Calu3 (cell line): ENCODE measurements at regions not wholly inside any gene's neighbourhood (a gene's known extent, or its start where the extent isn't known, plus 50 kb on each side); places are given as distances from the start of the nearest gene placed in this dataset.

Source experiments
- BruUV-seq: library from RNA; stranded (reverse); fragments of 400-500 nt; replicated peaks from 2 replicates; lab custom pipeline; 2021; lab: Mats Ljungman, UMichigan
- CTCF ChIA-PET: fragments of 300-600 bp; sonication (Branson Sonifier 250); formaldehyde crosslinking; loops from one replicate; lab custom pipeline; 2022; ENCODE audit warnings: antibody characterized with exemption; lab: Charles Lee
- DNase-seq: peaks from one replicate; pipeline ENCODE4 v3.0.0; 2022
- H3K27ac Mint-ChIP-seq: one replicate; pipeline ENCODE4 v1.8.0; 2022; ENCODE audit warnings: mixed read lengths; ENCODE audit not compliant: unreplicated experiment
- H3K27me3 Mint-ChIP-seq: one replicate; pipeline ENCODE4 v1.8.0; 2022; ENCODE audit warnings: mixed read lengths; ENCODE audit not compliant: unreplicated experiment
- H3K36me3 Mint-ChIP-seq: one replicate; pipeline ENCODE4 v1.8.0; 2022; ENCODE audit warnings: mild to moderate bottlenecking, moderate library complexity, mixed read lengths; ENCODE audit not compliant: insufficient read depth, unreplicated experiment
- H3K4me1 Mint-ChIP-seq: one replicate; pipeline ENCODE4 v1.8.0; 2022; ENCODE audit warnings: mild to moderate bottlenecking, low read depth, mixed read lengths; ENCODE audit not compliant: unreplicated experiment
- H3K4me3 Mint-ChIP-seq: one replicate; pipeline ENCODE4 v1.8.0; 2022; ENCODE audit warnings: mild to moderate bottlenecking, low read depth, moderate library complexity, mixed read lengths; ENCODE audit not compliant: unreplicated experiment
- H3K9me3 Mint-ChIP-seq: one replicate; pipeline ENCODE4 v1.8.0; 2022; ENCODE audit warnings: low read depth, mixed read lengths; ENCODE audit not compliant: unreplicated experiment
- CTCF ChIP-seq: fragments of 200-600 bp; IDR thresholded peaks from one replicate; pipeline ENCODE4 v1.8.0; 2022; ENCODE audit warnings: antibody characterized with exemption; ENCODE audit not compliant: unreplicated experiment
- intact Hi-C: fragments of 100-400 bp; cut with micrococcal nuclease; formaldehyde crosslinking; loops from one replicate; pipeline ENCODE4 v1.10.0; 2022; ENCODE audit not compliant: unreplicated experiment

- no peak for DNase-seq
- CTCF ChIA-PET: no interaction called here
These were observed 266.4 kb upstream of the RGS6 start for GRCh38 chr14:71665781-71666180.

GRCh38 chr14:71666571-71667145 is 265.6 kb upstream of the RGS6 start:
- H3K4me3 Mint-ChIP-seq: no peak overlapping the region
- TF ChIP-seq CTCF: no peak
- H3K27ac Mint-ChIP-seq: no peak overlapping the region
- intact Hi-C loops: no loop called here
- H3K36me3 Mint-ChIP-seq: no peaks in the 10 kb centered on the region
- no peaks in the 10 kb centered on the region for H3K4me1 Mint-ChIP-seq
- no peaks in the 10 kb centered on the region for H3K9me3 Mint-ChIP-seq
- no peak for DNase-seq
- BruUV-seq: no TSS peak
- CTCF ChIA-PET: no interaction called here
- no peaks in the 10 kb centered on the region for H3K27me3 Mint-ChIP-seq

More at GRCh38 chr14:71665781-71666180, 266.4 kb upstream of the RGS6 start:
- no peaks in the 10 kb centered on the region for H3K4me1 Mint-ChIP-seq
- H3K27ac Mint-ChIP-seq: no peak overlapping the region
- no peaks in the 10 kb centered on the region for H3K9me3 Mint-ChIP-seq
- no TSS peak for BruUV-seq
- no peak for TF ChIP-seq CTCF
- intact Hi-C loops: no loop called here
- H3K4me3 Mint-ChIP-seq: no peak overlapping the region
- H3K36me3 Mint-ChIP-seq: no peaks in the 10 kb centered on the region
- no peaks in the 10 kb centered on the region for H3K27me3 Mint-ChIP-seq

GRCh38 chr14:71668186-71668912 is 263.9 kb upstream of the RGS6 start:
- Mint-ChIP-seq H3K36me3 (peaks cover 3% of the 10 kb centered on the region), H3K27ac (no peak overlapping the region), H3K4me3 (no peak overlapping the region), H3K9me3 (no peaks in the 10 kb centered on the region), H3K4me1 (no peaks in the 10 kb centered on the region), H3K27me3 (no peaks in the 10 kb centered on the region)
- CTCF ChIA-PET: no interaction called here
- no peak for DNase-seq
- intact Hi-C loops: no loop called here
- TF ChIP-seq CTCF: no peak
- no TSS peak for BruUV-seq

- DNase-seq: no peak
- no TSS peak for BruUV-seq
- peaks cover 3% of the 10 kb centered on the region for H3K36me3 Mint-ChIP-seq
- no peak overlapping the region for H3K4me3 Mint-ChIP-seq
- CTCF ChIA-PET: no interaction called here
- no peak overlapping the region for H3K27ac Mint-ChIP-seq
- TF ChIP-seq CTCF: no peak
- no peaks in the 10 kb centered on the region for H3K9me3 Mint-ChIP-seq
- intact Hi-C loops: no loop called here
- no peaks in the 10 kb centered on the region for H3K4me1 Mint-ChIP-seq
- H3K27me3 Mint-ChIP-seq: no peaks in the 10 kb centered on the region
These were observed 259.6 kb upstream of the RGS6 start for GRCh38 chr14:71672596-71672995.
